GM06990 (cell line): ENCODE measurements at regions not wholly inside any gene's neighbourhood (a gene's known extent, or its start where the extent isn't known, plus 50 kb on each side); places are given as distances from the start of the nearest gene placed in this dataset.
"Not testable (repeated sequence)": the region's sequence is repeated elsewhere in the genome, so short reads cannot be mapped to it uniquely, and the experiment has no call there.

Experiments
- DNase-seq: peaks from one replicate; pipeline ENCODE4 v3.0.0-alpha.2; 2011; ENCODE audit not compliant: insufficient read length; ENCODE audit errors: extremely low read depth
- H3K27me3 ChIP-seq: replicated peaks from 2 replicates; pipeline ENCODE4 v1.6.0; 2011; ENCODE audit warnings: low read length; ENCODE audit not compliant: control insufficient read depth, insufficient read depth
- H3K36me3 ChIP-seq: 2 replicates; pipeline ENCODE4 v1.5.1; 2011; ENCODE audit warnings: low read length; ENCODE audit not compliant: control insufficient read depth, insufficient read depth
- H3K4me3 ChIP-seq: replicated peaks from 2 replicates; pipeline ENCODE4 v1.5.1; 2011; ENCODE audit warnings: low read depth, mild to moderate bottlenecking, control low read depth, low read length
- TF ChIP-seq, protein P1 (sequence below): IDR thresholded peaks from 2 replicates; pipeline ENCODE4 v1.5.1; 2011; ENCODE audit warnings: low read length, control low read depth, mild to moderate bottlenecking, inconsistent platforms; ENCODE audit not compliant: insufficient read depth, poor library complexity, severe bottlenecking

DNA sequence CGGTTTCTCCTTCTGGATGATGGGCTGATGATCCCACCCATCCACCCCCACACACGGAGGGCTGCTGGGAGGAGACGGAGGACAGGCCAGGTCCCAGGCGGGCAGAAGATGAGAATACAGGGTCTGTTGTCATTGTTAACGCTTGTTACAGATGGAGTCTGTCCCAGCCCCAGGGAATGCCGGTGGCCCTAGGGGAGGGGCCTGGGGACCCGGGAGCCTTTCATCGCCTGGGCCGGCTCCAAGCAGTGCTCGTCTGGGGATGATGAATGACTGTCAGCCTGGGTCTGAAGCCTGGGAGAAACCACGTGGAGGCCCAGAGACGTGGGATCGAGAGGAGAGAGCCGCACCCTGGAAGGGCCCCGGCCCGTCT is 69.2 kb downstream of the UNCX start:
- Histone ChIP-seq H3K4me3 (no peak overlapping the region), H3K27me3 (no peaks in the 10 kb centered on the region; the same call in 1 of the 2 replicates)
- TF ChIP-seq, protein P1, sequence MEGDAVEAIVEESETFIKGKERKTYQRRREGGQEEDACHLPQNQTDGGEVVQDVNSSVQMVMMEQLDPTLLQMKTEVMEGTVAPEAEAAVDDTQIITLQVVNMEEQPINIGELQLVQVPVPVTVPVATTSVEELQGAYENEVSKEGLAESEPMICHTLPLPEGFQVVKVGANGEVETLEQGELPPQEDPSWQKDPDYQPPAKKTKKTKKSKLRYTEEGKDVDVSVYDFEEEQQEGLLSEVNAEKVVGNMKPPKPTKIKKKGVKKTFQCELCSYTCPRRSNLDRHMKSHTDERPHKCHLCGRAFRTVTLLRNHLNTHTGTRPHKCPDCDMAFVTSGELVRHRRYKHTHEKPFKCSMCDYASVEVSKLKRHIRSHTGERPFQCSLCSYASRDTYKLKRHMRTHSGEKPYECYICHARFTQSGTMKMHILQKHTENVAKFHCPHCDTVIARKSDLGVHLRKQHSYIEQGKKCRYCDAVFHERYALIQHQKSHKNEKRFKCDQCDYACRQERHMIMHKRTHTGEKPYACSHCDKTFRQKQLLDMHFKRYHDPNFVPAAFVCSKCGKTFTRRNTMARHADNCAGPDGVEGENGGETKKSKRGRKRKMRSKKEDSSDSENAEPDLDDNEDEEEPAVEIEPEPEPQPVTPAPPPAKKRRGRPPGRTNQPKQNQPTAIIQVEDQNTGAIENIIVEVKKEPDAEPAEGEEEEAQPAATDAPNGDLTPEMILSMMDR: no peak

DNA sequence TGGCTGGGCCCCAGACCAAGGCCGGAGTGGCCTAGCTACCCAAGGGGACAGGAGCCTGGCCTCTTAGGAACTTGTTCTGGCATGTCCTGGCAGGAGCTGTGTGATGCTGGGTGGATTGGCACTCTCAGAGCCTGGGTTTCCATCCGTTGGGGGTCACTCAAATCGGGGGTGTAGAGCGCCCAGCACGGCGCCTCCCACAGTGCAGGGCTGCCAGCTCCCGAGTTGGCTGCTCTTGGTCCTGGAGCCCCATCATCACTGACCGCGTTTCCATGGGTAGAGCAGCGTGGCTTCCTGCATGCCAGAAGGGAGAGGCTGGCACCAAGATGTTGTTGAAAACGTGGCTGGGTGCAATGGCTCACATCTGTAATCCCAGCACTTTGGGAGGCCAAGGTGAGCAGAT is 70.3 kb downstream of the UNCX start:
- Histone ChIP-seq H3K36me3 (no peaks in the 10 kb centered on the region), H3K27me3 (no peaks in the 10 kb centered on the region; the same call in 1 of the 2 replicates), H3K4me3 (no peak overlapping the region)
- TF ChIP-seq, protein P1: no peak
- DNase-seq: no peak

More for the DNA sequence above, 69.2 kb downstream of the UNCX start:
- DNase-seq: no peak
- H3K36me3 ChIP-seq: no peaks in the 10 kb centered on the region

DNA sequence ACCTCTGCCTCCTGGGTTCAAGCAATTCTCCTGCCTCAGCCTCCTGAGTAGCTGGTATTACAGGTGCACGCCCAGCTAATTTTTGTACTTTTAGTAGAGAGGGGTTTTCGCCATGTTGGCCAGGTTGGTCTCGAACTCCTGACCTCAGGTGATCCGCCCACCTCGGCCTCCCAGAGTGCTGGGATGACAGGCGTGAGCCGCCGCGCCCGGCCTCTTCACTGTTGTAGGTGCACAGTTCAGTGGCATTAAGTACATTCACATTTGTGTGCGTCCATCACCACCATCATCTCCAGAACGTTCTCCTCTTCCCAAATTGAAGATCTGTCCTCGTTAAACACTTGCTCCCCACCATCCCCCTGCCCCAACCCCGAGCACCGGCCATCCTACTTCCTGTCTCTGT is 71.3 kb downstream of the UNCX start:
- H3K36me3 ChIP-seq, H3K4me3 ChIP-seq, H3K27me3 ChIP-seq, DNase-seq: not testable (repeated sequence)

DNA sequence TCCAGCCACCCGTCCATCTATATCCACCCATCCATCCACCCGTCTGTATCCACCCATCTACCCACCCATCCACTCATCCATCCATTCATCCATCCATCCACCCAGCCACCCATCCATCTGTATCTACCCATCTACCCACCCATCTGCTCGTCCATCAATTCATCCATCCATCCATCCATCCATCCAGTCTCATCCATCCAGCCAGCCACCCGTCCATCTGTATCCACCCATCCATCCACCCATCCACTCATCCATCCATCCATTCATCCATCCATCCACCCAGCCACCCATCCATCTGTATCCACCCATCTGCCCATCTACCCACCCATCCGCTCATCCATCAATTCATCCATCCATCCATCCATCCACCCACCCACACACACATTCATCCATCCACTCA is 73.2 kb downstream of the UNCX start:
- no peaks in the 10 kb centered on the region for H3K36me3 ChIP-seq
- TF ChIP-seq, protein P1: no peak
- H3K4me3 ChIP-seq: no peak overlapping the region
- DNase-seq: no peak
- no peaks in the 10 kb centered on the region for H3K27me3 ChIP-seq

DNA sequence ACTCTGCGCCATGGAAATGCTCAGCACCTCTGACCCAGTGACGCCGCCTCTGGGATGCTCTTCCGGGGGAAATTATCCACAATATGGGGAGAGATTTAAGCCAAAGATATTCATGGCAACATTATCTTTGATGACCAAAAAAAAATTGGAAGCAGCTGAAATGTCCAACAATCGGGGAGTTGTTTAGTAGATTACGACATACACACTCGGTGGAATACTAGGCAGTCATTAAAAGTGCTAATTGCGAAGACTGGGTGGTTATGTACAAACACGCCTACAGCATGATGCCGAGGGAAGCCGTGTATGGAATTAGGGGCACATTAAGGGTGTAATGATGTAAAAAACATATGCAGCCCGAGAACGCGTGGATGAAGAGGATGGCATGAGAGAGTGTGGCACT is 75.2 kb downstream of the UNCX start:
- Histone ChIP-seq H3K36me3 (no peaks in the 10 kb centered on the region), H3K4me3 (no peak overlapping the region), H3K27me3 (no peaks in the 10 kb centered on the region)
- no peak for DNase-seq
- TF ChIP-seq, protein P1: no peak

DNA sequence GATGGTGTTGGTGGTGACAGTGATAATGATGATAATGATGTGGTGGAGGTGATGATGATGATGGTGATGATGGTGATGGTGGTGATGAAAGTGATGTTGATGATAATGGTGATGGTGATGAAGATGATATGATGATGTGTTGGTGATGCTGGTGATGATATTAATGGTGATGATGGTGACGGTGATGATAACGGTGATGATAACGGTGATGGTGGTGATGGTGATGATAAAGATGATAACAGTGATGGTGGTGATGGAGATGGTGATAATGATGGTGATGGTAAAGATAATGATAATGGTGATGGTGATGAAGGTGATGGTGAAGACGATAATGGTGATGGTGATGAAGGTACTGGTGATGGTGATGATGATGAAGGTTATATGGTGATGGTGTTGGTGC is 76.6 kb downstream of the UNCX start:
- no peak for DNase-seq
- H3K4me3 ChIP-seq: no peak overlapping the region
- no peaks in the 10 kb centered on the region for H3K36me3 ChIP-seq
- no peaks in the 10 kb centered on the region for H3K27me3 ChIP-seq
- TF ChIP-seq, protein P1: no peak
